Breast epithelium (tissue), 3 donors: ENCODE measurements at regions not wholly inside any gene's neighbourhood (a gene's known extent, or its start where the extent isn't known, plus 50 kb on each side); places are given as distances from the start of the nearest gene placed in this dataset.

Source experiments
- CTCF ChIP-seq, 3 donors: fragments of 450-650 bp; IDR thresholded peaks; one replicate each; pipeline ENCODE4 v1.5.1; 2016 to 2017; ENCODE audit warnings: antibody characterized with exemption in 3 of 3, mild to moderate bottlenecking in 3 of 3, moderate library complexity in 3 of 3
- POLR2A ChIP-seq: fragments of 450-650 bp; IDR thresholded peaks from one replicate; pipeline ENCODE4 v1.6.1; 2016; ENCODE audit warnings: antibody characterized with exemption, mild to moderate bottlenecking, moderate library complexity
- POLR2AphosphoS5 ChIP-seq, 3 donors: sonication (generic); formaldehyde crosslinking; IDR thresholded peaks; one replicate each; pipeline ENCODE4 v1.6.1; 2017; ENCODE audit warnings: antibody characterized with exemption in 3 of 3

- no peak for TF ChIP-seq CTCF (IDR thresholded peaks at IDR 0.05)
- TF ChIP-seq POLR2A = no peak
- no peak for TF ChIP-seq POLR2AphosphoS5 (IDR thresholded peaks at IDR 0.05)
Observed at GRCh38 chr2:186098821-186099220, 360.2 kb downstream of the FSIP2 start.
